ENCODE measurements at regions not wholly inside any gene's neighbourhood (a gene's known extent, or its start where the extent isn't known, plus 50 kb on each side); places are given as distances from the start of the nearest gene placed in this dataset.

DNA sequence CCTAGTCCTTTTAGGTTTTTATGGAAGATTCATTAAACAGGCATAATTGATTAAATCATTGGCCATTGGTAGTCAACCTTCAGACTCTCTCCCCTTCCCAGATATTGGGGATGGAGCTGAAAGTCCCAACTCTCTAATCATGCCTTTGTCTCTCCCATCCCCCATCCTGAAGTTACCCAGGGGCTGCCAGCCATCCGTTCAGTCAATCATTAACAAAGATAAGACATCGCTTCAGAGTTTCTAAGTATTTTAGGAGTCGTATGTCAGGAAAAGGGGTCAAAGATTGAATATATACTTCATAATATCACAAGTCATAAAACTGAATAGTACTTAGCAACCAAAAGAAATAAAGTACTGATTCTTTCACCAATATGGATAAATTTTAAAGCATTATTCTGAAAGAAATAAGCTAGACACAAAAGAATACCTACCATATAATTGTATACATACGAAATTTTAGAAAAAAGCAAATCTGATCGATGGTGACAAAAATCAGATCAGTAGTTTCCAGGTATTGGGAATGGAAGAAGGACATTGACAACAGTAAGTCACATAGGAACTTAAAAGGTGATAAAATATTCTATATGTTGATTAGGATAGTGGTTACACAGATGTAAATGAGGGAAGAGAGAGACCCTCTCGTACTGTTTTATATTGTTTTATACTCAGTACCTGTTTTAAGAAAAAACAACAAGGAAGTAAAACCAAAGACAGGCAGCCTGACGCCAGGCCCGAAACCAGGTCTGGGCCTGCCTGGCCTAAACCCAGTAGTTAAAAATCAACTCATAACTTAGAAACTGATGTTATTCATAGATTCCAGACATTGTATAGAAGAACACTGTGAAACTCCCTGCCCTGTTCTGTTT is 414.4 kb downstream of the DAD1 start:
- Histone ChIP-seq H2AK5ac (ENCODE audit: low read depth, low read length) (no peak overlapping the region), H3K79me2 (ENCODE audit: control insufficient read depth in 1 of 2, insufficient read depth in 2 of 2, low read length in 2 of 2) (no peaks in the 10 kb centered on the region), H2BK5ac (ENCODE audit: low read depth, low read length) (no peak overlapping the region), H3K4ac (replicated peaks; ENCODE audit: insufficient read length, low read depth, low read length) (no peak overlapping the region), H2BK15ac (ENCODE audit: low read length) (no peak overlapping the region), H3K9ac (replicated peaks in 1 of 4; ENCODE audit: extremely low read depth in 1 of 4, low read depth in 3 of 4, low read length in 3 of 4) (no peak overlapping the region), H3K9me3 (ENCODE audit: insufficient read depth in 2 of 2, low read depth in 1 of 2, low read length in 1 of 2) (no peaks in the 10 kb centered on the region), H3K36me3 (ENCODE audit: control insufficient read depth in 2 of 4, insufficient read depth in 4 of 4, low read length in 3 of 4) (no peaks in the 10 kb centered on the region), H3K27ac (ENCODE audit: low read depth, low read length) (no peak overlapping the region), H3K56ac (replicated peaks; ENCODE audit: insufficient read length, low read depth, low read length) (no peak overlapping the region), H3K27me3 (replicated peaks in 1 of 4; ENCODE audit: control insufficient read depth in 3 of 4, extremely low read depth in 1 of 4, insufficient read depth in 3 of 4, low read length in 3 of 4) (no peaks in the 10 kb centered on the region), H3K79me1 (ENCODE audit: low read depth, low read length) (no peaks in the 10 kb centered on the region), H2AFZ (ENCODE audit: low read length) (no peak overlapping the region), H4K5ac (ENCODE audit: insufficient read length, low read depth, low read length) (no peak overlapping the region), H3K4me2 (ENCODE audit: insufficient read depth in 1 of 2, low read depth in 2 of 2, low read length in 2 of 2) (no peak overlapping the region), H3K23ac (ENCODE audit: insufficient read length) (no peak overlapping the region), H2BK20ac (ENCODE audit: low read length) (no peak overlapping the region), H2BK120ac (replicated peaks; ENCODE audit: low read depth, low read length) (no peak overlapping the region), H3K14ac (ENCODE audit: insufficient read length) (no peak overlapping the region), H2BK12ac (ENCODE audit: low read depth, low read length) (no peak overlapping the region), H3K4me3 (ENCODE audit: extremely low read depth in 1 of 4, insufficient read depth in 2 of 4, low read depth in 3 of 4, low read length in 4 of 4) (no peak overlapping the region), H3K18ac (ENCODE audit: extremely low read depth, low read length) (no peak overlapping the region), H3K4me1 (replicated peaks in 1 of 4; ENCODE audit: control insufficient read depth in 3 of 4, insufficient read depth in 4 of 4, low read length in 3 of 4) (peaks cover 0 to 6% (median 2%) of the 10 kb centered on the region in 4 experiments; a peak in 2 of 7 replicates), H4K8ac (ENCODE audit: extremely low read depth, insufficient read depth, low read length) (no peak overlapping the region), H4K20me1 (replicated peaks in 1 of 2; ENCODE audit: control insufficient read depth in 1 of 2, insufficient read depth in 2 of 2, low read length in 2 of 2) (no peaks in the 10 kb centered on the region), H4K91ac (replicated peaks; ENCODE audit: insufficient read length, low read length) (no peak overlapping the region), H3K23me2 (ENCODE audit: low read depth, low read length) (no peaks in the 10 kb centered on the region)
- no peak for DNase-seq (ENCODE audit: low read depth in 1 of 2, low spot score in 2 of 2)
- WGBS, 2 experiments (ENCODE audit: extremely low coverage in 1 of 2, insufficient coverage in 1 of 2, insufficient read length in 1 of 2, insufficient replicate concordance in 2 of 2, low coverage in 1 of 2, low lambda C conversion rate in 2 of 2, missing lambda C conversion rate in 1 of 2): 87% methylated on average over 8 of the region's 8 CpGs; no CpG with 5 or more reads in 1 of the 2 experiments
- ChIA-PET POLR2A (ENCODE audit: partially characterized antibody) (no interaction called here), CTCF (ENCODE audit: partially characterized antibody) (interaction anchor here (1.4 to 3.3 kb wide), 3 partner anchors 12 to 42 kb away, joined by 3 to 11 read pairs (median 6); no protein-coding TSS in a partner anchor)
- no peak for FAIRE-seq
- TF ChIP-seq, protein P1, sequence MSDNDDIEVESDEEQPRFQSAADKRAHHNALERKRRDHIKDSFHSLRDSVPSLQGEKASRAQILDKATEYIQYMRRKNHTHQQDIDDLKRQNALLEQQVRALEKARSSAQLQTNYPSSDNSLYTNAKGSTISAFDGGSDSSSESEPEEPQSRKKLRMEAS (IDR thresholded peaks at IDR 0.05): no peak
- TF ChIP-seq RFX5 (IDR thresholded peaks at IDR 0.05; ENCODE audit: borderline replicate concordance, low read depth, low read length) (no peak), SIN3A (conservative IDR thresholded peaks at IDR 0.05 in 1 of 2, IDR thresholded peaks at IDR 0.05 in 1 of 2; ENCODE audit: low read depth in 1 of 2, low read length in 2 of 2) (no peak), CHD2 (IDR thresholded peaks at IDR 0.05; ENCODE audit: low read length) (no peak), MAFK (IDR thresholded peaks at IDR 0.05; ENCODE audit: low read depth, low read length) (no peak), CBX8 (IDR thresholded peaks at IDR 0.05; ENCODE audit: borderline replicate concordance, low read depth, low read length) (no peak), RXRA (IDR thresholded peaks at IDR 0.05; ENCODE audit: insufficient read depth, low read depth, low read length) (no peak), POU5F1 (IDR thresholded peaks at IDR 0.05; ENCODE audit: low read depth, low read length) (no peak), ZNF274 (IDR thresholded peaks at IDR 0.05; ENCODE audit: borderline replicate concordance, extremely low read depth, low read length) (no peak)
- TF ChIP-seq, protein P2, sequence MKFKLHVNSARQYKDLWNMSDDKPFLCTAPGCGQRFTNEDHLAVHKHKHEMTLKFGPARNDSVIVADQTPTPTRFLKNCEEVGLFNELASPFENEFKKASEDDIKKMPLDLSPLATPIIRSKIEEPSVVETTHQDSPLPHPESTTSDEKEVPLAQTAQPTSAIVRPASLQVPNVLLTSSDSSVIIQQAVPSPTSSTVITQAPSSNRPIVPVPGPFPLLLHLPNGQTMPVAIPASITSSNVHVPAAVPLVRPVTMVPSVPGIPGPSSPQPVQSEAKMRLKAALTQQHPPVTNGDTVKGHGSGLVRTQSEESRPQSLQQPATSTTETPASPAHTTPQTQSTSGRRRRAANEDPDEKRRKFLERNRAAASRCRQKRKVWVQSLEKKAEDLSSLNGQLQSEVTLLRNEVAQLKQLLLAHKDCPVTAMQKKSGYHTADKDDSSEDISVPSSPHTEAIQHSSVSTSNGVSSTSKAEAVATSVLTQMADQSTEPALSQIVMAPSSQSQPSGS (IDR thresholded peaks at IDR 0.05; ENCODE audit: low read length): no peak
